H1 (cell line): ENCODE measurements at regions not wholly inside any gene's neighbourhood (a gene's known extent, or its start where the extent isn't known, plus 50 kb on each side); places are given as distances from the start of the nearest gene placed in this dataset.

Experiments
- CTCF ChIA-PET: fragments of 300-600 bp; sonication (Branson Sonifier 250); formaldehyde crosslinking; loops from one replicate; lab custom pipeline; 2021; ENCODE audit not compliant: partially characterized antibody; lab: Charles Lee
- POLR2A ChIA-PET: fragments of 300-600 bp; sonication (Branson Sonifier 250); formaldehyde crosslinking; loops from one replicate; lab custom pipeline; 2021; ENCODE audit warnings: inconsistent platforms; ENCODE audit not compliant: partially characterized antibody; lab: Charles Lee
- DNase-seq, 2 experiments: peaks; one replicate each; pipeline versions ENCODE4 v3.0.0 to v3.0.0-alpha.2; 2010 to 2022; ENCODE audit warnings: low spot score in 2 of 2, low read depth in 1 of 2, mixed read lengths in 1 of 2
- FAIRE-seq: peaks from 2 replicates; lab custom pipeline; 2011; peaks lifted over from hg19 to GRCh38; lab: Jason Lieb, UNC
- H2AFZ ChIP-seq: 2 replicates; pipeline ENCODE4 v1.8.1; 2012; ENCODE audit warnings: low read length, inconsistent platforms
- H2AK5ac ChIP-seq: 2 replicates; pipeline ENCODE4 v1.6.1; 2013; ENCODE audit warnings: low read depth, low read length
- H2BK120ac ChIP-seq: replicated peaks from 2 replicates; pipeline ENCODE3; 2013; ENCODE audit warnings: low read depth, low read length, inconsistent platforms
- H2BK12ac ChIP-seq: 2 replicates; pipeline ENCODE4 v1.6.1; 2013; ENCODE audit warnings: low read depth, low read length
- H2BK15ac ChIP-seq: 2 replicates; pipeline ENCODE4 v1.6.1; 2013; ENCODE audit warnings: low read length
- H2BK20ac ChIP-seq: 2 replicates; pipeline ENCODE4 v1.6.1; 2013; ENCODE audit warnings: low read length
- H2BK5ac ChIP-seq: 2 replicates; pipeline ENCODE4 v1.6.1; 2013; ENCODE audit warnings: low read depth, low read length
- H3K14ac ChIP-seq: 2 replicates; pipeline ENCODE4 v1.6.1; 2013; ENCODE audit warnings: inconsistent platforms; ENCODE audit not compliant: insufficient read length
- H3K18ac ChIP-seq: 2 replicates; pipeline ENCODE4 v1.6.1; 2013; ENCODE audit warnings: low read length; ENCODE audit errors: extremely low read depth
- H3K23ac ChIP-seq: 2 replicates; pipeline ENCODE4 v1.6.1; 2013; ENCODE audit warnings: inconsistent platforms; ENCODE audit not compliant: insufficient read length
- H3K23me2 ChIP-seq: 2 replicates; pipeline ENCODE4 v1.6.1; 2013; ENCODE audit warnings: low read depth, low read length
- H3K27ac ChIP-seq: 2 replicates; pipeline ENCODE4 v1.6.1; 2011; ENCODE audit warnings: low read depth, low read length, inconsistent platforms
- H3K27me3 ChIP-seq, 4 experiments: replicated peaks in 1 of 4; 1 replicate in 1 of 4; 2 replicates in 3 of 4; pipeline versions ENCODE4 v1.6.1 to v1.8.1; 2011 to 2013; ENCODE audit warnings: low read length in 3 of 4, mild to moderate bottlenecking in 3 of 4, inconsistent platforms in 2 of 4, mixed read lengths in 2 of 4, moderate library complexity in 1 of 4; ENCODE audit not compliant: control insufficient read depth in 3 of 4, insufficient read depth in 3 of 4; ENCODE audit errors: extremely low read depth in 1 of 4
- H3K36me3 ChIP-seq, 4 experiments: 2 replicates each; pipeline versions ENCODE4 v1.6.1 to v1.8.1; 2011 to 2013; ENCODE audit warnings: mild to moderate bottlenecking in 4 of 4, low read length in 3 of 4, moderate library complexity in 2 of 4, control low read depth in 1 of 4, inconsistent platforms in 1 of 4; ENCODE audit not compliant: insufficient read depth in 4 of 4, control insufficient read depth in 2 of 4
- H3K4ac ChIP-seq: replicated peaks from 2 replicates; pipeline ENCODE3; 2013; ENCODE audit warnings: low read length, low read depth, mixed read lengths, inconsistent platforms; ENCODE audit not compliant: insufficient read length
- H3K4me1 ChIP-seq, 4 experiments: replicated peaks in 1 of 4; 1 replicate in 1 of 4; 2 replicates in 3 of 4; pipeline versions ENCODE4 v1.6.1 to v1.8.1; 2011 to 2013; ENCODE audit warnings: low read length in 3 of 4, inconsistent platforms in 2 of 4, mixed read lengths in 1 of 4; ENCODE audit not compliant: insufficient read depth in 4 of 4, control insufficient read depth in 3 of 4
- H3K4me2 ChIP-seq, 2 experiments: 2 replicates each; pipeline versions ENCODE4 v1.6.1 to v1.8.1; 2011 to 2013; ENCODE audit warnings: low read depth in 2 of 2, low read length in 2 of 2, control low read depth in 1 of 2, inconsistent platforms in 1 of 2, mild to moderate bottlenecking in 1 of 2; ENCODE audit not compliant: insufficient read depth in 1 of 2
- H3K4me3 ChIP-seq, 4 experiments: fragments of 200-600, 300-600 bp in 1 of 4; sonication (generic), shearing (Covaris generic), sonication (Bioruptor Twin) in 1 of 4; 2 replicates each; pipeline versions ENCODE4 v1.5.1 to v1.8.1; 2011 to 2016; ENCODE audit warnings: low read length in 4 of 4, low read depth in 3 of 4, control low read depth in 2 of 4, inconsistent platforms in 2 of 4, mild to moderate bottlenecking in 2 of 4, mixed read lengths in 1 of 4, moderate library complexity in 1 of 4; ENCODE audit not compliant: insufficient read depth in 2 of 4; ENCODE audit errors: extremely low read depth in 1 of 4
- H3K56ac ChIP-seq: replicated peaks from 2 replicates; pipeline ENCODE3; 2013; ENCODE audit warnings: low read depth, mild to moderate bottlenecking, mixed read lengths, low read length, inconsistent platforms; ENCODE audit not compliant: insufficient read length
- H3K79me1 ChIP-seq: 2 replicates; pipeline ENCODE4 v1.6.1; 2013; ENCODE audit warnings: low read depth, low read length, control low read depth
- H3K79me2 ChIP-seq, 2 experiments: 2 replicates each; pipeline versions ENCODE4 v1.6.1 to v1.8.1; 2012 to 2013; ENCODE audit warnings: low read length in 2 of 2, mild to moderate bottlenecking in 2 of 2, inconsistent platforms in 1 of 2; ENCODE audit not compliant: insufficient read depth in 2 of 2, control insufficient read depth in 1 of 2
- H3K9ac ChIP-seq, 4 experiments: replicated peaks in 1 of 4; 1 replicate in 1 of 4; 2 replicates in 3 of 4; pipeline versions ENCODE4 v1.6.1 to v1.8.1; 2011 to 2013; ENCODE audit warnings: low read depth in 3 of 4, low read length in 3 of 4, control low read depth in 2 of 4, mild to moderate bottlenecking in 2 of 4, moderate library complexity in 2 of 4, inconsistent platforms in 1 of 4; ENCODE audit errors: extremely low read depth in 1 of 4
- H3K9me3 ChIP-seq, 2 experiments: 2 replicates each; pipeline versions ENCODE4 v1.6.1 to v1.8.1; 2012 to 2013; ENCODE audit warnings: mild to moderate bottlenecking in 2 of 2, moderate library complexity in 2 of 2, control low read depth in 1 of 2, inconsistent platforms in 1 of 2, low read depth in 1 of 2, low read length in 1 of 2, mixed read lengths in 1 of 2; ENCODE audit not compliant: insufficient read depth in 2 of 2
- H4K20me1 ChIP-seq, 2 experiments: replicated peaks in 1 of 2; 2 replicates each; pipeline versions ENCODE3 to v1.8.1; 2011 to 2013; ENCODE audit warnings: inconsistent platforms in 2 of 2, low read length in 2 of 2, mild to moderate bottlenecking in 1 of 2; ENCODE audit not compliant: insufficient read depth in 2 of 2, control insufficient read depth in 1 of 2
- H4K5ac ChIP-seq: 2 replicates; pipeline ENCODE4 v1.6.1; 2013; ENCODE audit warnings: low read length, low read depth, mixed read lengths, inconsistent platforms; ENCODE audit not compliant: insufficient read length
- H4K8ac ChIP-seq: 2 replicates; pipeline ENCODE4 v1.8.0; 2013; ENCODE audit warnings: mild to moderate bottlenecking, moderate library complexity, low read length, inconsistent platforms; ENCODE audit not compliant: insufficient read depth; ENCODE audit errors: extremely low read depth
- H4K91ac ChIP-seq: replicated peaks from 2 replicates; pipeline ENCODE3; 2013; ENCODE audit warnings: low read length, mixed read lengths, inconsistent platforms; ENCODE audit not compliant: insufficient read length
- CBX5 ChIP-seq: fragments of 300-800, 300-1000 bp; sonication (generic); IDR thresholded peaks from 2 replicates; pipeline ENCODE4 v1.7.1; 2016; ENCODE audit warnings: antibody characterized with exemption, low read length, low read depth
- CEBPB ChIP-seq: IDR thresholded peaks from 2 replicates; pipeline ENCODE4 v1.6.1; 2012; ENCODE audit warnings: low read depth, low read length
- GABPA ChIP-seq: IDR thresholded peaks from 2 replicates; pipeline ENCODE4 v1.6.1; 2011; ENCODE audit warnings: mild to moderate bottlenecking, low read length, moderate library complexity, borderline replicate concordance; ENCODE audit not compliant: insufficient read depth
- NANOG ChIP-seq: IDR thresholded peaks from 2 replicates; pipeline ENCODE4 v1.6.1; 2011; ENCODE audit warnings: low read length, low read depth, mild to moderate bottlenecking, inconsistent platforms; ENCODE audit not compliant: insufficient read depth, poor library complexity, severe bottlenecking
- NRF1 ChIP-seq: IDR thresholded peaks from 2 replicates; pipeline ENCODE4 v1.6.1; 2011; ENCODE audit warnings: mild to moderate bottlenecking, low read depth, low read length, improper control_type of control experiment
- RAD21 ChIP-seq, 2 experiments: IDR thresholded peaks in 1 of 2; conservative IDR thresholded peaks in 1 of 2; 2 replicates each; pipeline ENCODE4 v1.6.1; 2011; ENCODE audit warnings: low read depth in 2 of 2, low read length in 2 of 2, improper control_type of control experiment in 1 of 2, inconsistent platforms in 1 of 2, mild to moderate bottlenecking in 1 of 2, moderate library complexity in 1 of 2
- RFX5 ChIP-seq: IDR thresholded peaks from 2 replicates; pipeline ENCODE4 v1.6.1; 2011; ENCODE audit warnings: low read depth, low read length, improper control_type of control experiment, borderline replicate concordance
- SP2 ChIP-seq: IDR thresholded peaks from 2 replicates; pipeline ENCODE4 v1.6.1; 2012; ENCODE audit warnings: mild to moderate bottlenecking, low read length, inconsistent platforms
- SP4 ChIP-seq: IDR thresholded peaks from 2 replicates; pipeline ENCODE4 v1.6.1; 2012; ENCODE audit warnings: low read length, inconsistent platforms
- SRF ChIP-seq: IDR thresholded peaks from 2 replicates; pipeline ENCODE4 v1.6.1; 2011; ENCODE audit warnings: mild to moderate bottlenecking, low read depth, low read length, moderate library complexity
- TBP ChIP-seq: IDR thresholded peaks from 2 replicates; pipeline ENCODE4 v1.6.1; 2011; ENCODE audit warnings: low read depth, low read length, improper control_type of control experiment
- WGBS, 2 experiments: shearing (Covaris generic) in 1 of 2; methylation state at CpG; one replicate each; pipeline versions ENCODE4 v1.1.6 to v1.1.7; 2013 to 2015; ENCODE audit warnings: low lambda C conversion rate in 2 of 2, mixed read lengths in 2 of 2, inconsistent platforms in 1 of 2, low coverage in 1 of 2, missing lambda C conversion rate in 1 of 2; ENCODE audit not compliant: insufficient replicate concordance in 2 of 2, insufficient coverage in 1 of 2, insufficient read length in 1 of 2; ENCODE audit errors: extremely low coverage in 1 of 2, missing lambda C conversion rate in 1 of 2; 5-methylcytosine and 5-hydroxymethylcytosine counted together
- TF ChIP-seq, protein P1 (sequence below): IDR thresholded peaks from 2 replicates; pipeline ENCODE4 v1.6.1; 2011; ENCODE audit warnings: low read length, improper control_type of control experiment
- TF ChIP-seq, protein P2 (sequence below): IDR thresholded peaks from 2 replicates; pipeline ENCODE4 v1.6.1; 2012; ENCODE audit warnings: inconsistent platforms

DNA sequence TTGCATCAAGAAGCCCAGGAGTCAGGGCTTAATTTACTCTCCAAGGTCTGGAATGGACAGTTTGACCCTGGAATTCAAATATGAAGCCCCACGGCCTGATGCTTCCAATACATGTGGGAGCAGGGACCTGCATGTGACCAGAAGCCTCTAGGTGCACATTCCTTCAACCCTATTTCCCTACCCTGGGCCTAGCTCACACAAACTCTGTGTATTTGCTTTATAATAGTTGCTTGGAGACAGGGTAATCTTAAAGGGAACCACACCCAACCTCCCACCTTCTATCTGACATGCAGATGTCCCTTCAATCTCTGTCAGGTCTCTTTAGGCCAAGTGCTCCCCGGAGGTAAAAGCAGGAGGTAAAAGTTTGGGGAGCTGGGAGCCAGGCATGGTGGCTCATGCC, 55.4 kb upstream of the PPP1CB start:
- no peak for DNase-seq
- Histone ChIP-seq H3K23me2 (no peaks in the 10 kb centered on the region), H2BK12ac (no peak overlapping the region), H4K20me1 (no peaks in the 10 kb centered on the region), H3K9ac (no peak overlapping the region), H3K36me3 (no peaks in the 10 kb centered on the region), H3K27me3 (no peaks in the 10 kb centered on the region), H3K4me2 (no peak overlapping the region), H4K5ac (no peak overlapping the region), H3K14ac (no peak overlapping the region), H3K79me2 (no peaks in the 10 kb centered on the region), H2BK5ac (no peak overlapping the region), H3K4ac (no peak overlapping the region), H3K18ac (no peak overlapping the region), H4K8ac (no peak overlapping the region), H3K23ac (no peak overlapping the region), H2BK20ac (no peak overlapping the region), H3K4me1 (peaks cover 0 to 5% (median 2%) of the 10 kb centered on the region in 4 experiments; a peak in 2 of 7 replicates), H3K27ac (no peak overlapping the region), H2BK15ac (no peak overlapping the region), H2BK120ac (no peak overlapping the region), H4K91ac (no peak overlapping the region), H3K4me3 (no peak overlapping the region), H2AK5ac (no peak overlapping the region), H2AFZ (no peak overlapping the region), H3K79me1 (no peaks in the 10 kb centered on the region), H3K56ac (no peak overlapping the region), H3K9me3 (no peaks in the 10 kb centered on the region)
- 88% methylated on average over 2 of the region's 2 CpGs; no CpG with 5 or more reads in 1 of the 2 experiments for WGBS, 2 experiments
- ChIA-PET POLR2A (no interaction called here), CTCF (interaction anchor here (0.9 to 2.1 kb wide), 5 partner anchors 9 to 102 kb away, joined by 3 to 7 read pairs (median 3); no protein-coding TSS in a partner anchor)
- no peak for FAIRE-seq
- TF ChIP-seq CBX5 (no peak), GABPA (no peak), SP2 (no peak), CEBPB (no peak), NANOG (no peak), SRF (no peak), RAD21 (IDR thresholded peaks at IDR 0.05 in 1 of 2, conservative IDR thresholded peaks at IDR 0.05 in 1 of 2; ENCODE audit: low read depth in 2 of 2, low read length in 2 of 2) (no peak), NRF1 (no peak), TBP (no peak), RFX5 (no peak), SP4 (no peak)
- TF ChIP-seq, protein P1, sequence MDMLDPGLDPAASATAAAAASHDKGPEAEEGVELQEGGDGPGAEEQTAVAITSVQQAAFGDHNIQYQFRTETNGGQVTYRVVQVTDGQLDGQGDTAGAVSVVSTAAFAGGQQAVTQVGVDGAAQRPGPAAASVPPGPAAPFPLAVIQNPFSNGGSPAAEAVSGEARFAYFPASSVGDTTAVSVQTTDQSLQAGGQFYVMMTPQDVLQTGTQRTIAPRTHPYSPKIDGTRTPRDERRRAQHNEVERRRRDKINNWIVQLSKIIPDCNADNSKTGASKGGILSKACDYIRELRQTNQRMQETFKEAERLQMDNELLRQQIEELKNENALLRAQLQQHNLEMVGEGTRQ = no peak
- TF ChIP-seq, protein P2, sequence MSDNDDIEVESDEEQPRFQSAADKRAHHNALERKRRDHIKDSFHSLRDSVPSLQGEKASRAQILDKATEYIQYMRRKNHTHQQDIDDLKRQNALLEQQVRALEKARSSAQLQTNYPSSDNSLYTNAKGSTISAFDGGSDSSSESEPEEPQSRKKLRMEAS = no peak
